Body of pancreas (tissue), 4 donors: ENCODE measurements at regions not wholly inside any gene's neighbourhood (a gene's known extent, or its start where the extent isn't known, plus 50 kb on each side); places are given as distances from the start of the nearest gene placed in this dataset.
"Not testable (repeated sequence)": the region's sequence is repeated elsewhere in the genome, so short reads cannot be mapped to it uniquely, and the experiment has no call there.

Experiments
- ATAC-seq: fragments of 150-250 bp; one replicate; pipeline ENCODE4 v1.9.1; 2016
- DNase-seq, 4 donors: peaks; one replicate each; pipeline ENCODE4 v3.0.0-alpha.2; 2019
- H3K27ac ChIP-seq, 4 donors: fragments of 200-600 bp; sonication (generic); 1 replicate in 3 of 4; 2 replicates in 1 of 4; pipeline versions ENCODE4 v1.5.1 to v1.6.1; 2016 to 2019; ENCODE audit warnings: mild to moderate bottlenecking in 1 of 4, mixed read lengths in 1 of 4, moderate library complexity in 1 of 4
- H3K27me3 ChIP-seq, 2 donors: fragments of 200-600 bp; sonication (generic); one replicate each; pipeline ENCODE4 v1.6.0; 2016; ENCODE audit warnings: mild to moderate bottlenecking in 1 of 2
- H3K36me3 ChIP-seq, 2 donors: fragments of 200-600 bp; sonication (generic); replicated peaks in 1 of 2; 2 replicates each; pipeline ENCODE4 v1.5.1; 2016; ENCODE audit warnings: low read depth in 2 of 2; ENCODE audit not compliant: insufficient read depth in 1 of 2
- H3K4me1 ChIP-seq: fragments of 200-600 bp; sonication (generic); one replicate; pipeline ENCODE4 v1.6.0; 2016
- H3K4me3 ChIP-seq, 2 donors: fragments of 200-600 bp; sonication (generic); 1 replicate in 1 of 2; 2 replicates in 1 of 2; pipeline ENCODE4 v1.5.1; 2016 to 2019
- H3K9me3 ChIP-seq, 3 donors: fragments of 200-600 bp; sonication (generic); 1 replicate in 2 of 3; 2 replicates in 1 of 3; pipeline ENCODE4 v1.5.1; 2016
- CTCF ChIP-seq, 7 experiments: fragments of 450-650 bp in 4 of 7; fragments of 200-600 bp in 3 of 7; sonication (generic) in 3 of 7; IDR thresholded peaks; one replicate each; pipeline ENCODE4 v1.5.1; 2016 to 2019; ENCODE audit warnings: antibody characterized with exemption in 7 of 7
- POLR2A ChIP-seq, 3 donors: fragments of 450-650 bp; IDR thresholded peaks; one replicate each; pipeline ENCODE4 v1.6.1; 2016; ENCODE audit warnings: antibody characterized with exemption in 3 of 3, mild to moderate bottlenecking in 2 of 3
- WGBS, 2 donors: methylation state at CpG; one replicate each; pipeline ENCODE4 v1.1.5; 2017; 5-methylcytosine and 5-hydroxymethylcytosine counted together
- intact Hi-C: fragments of 100-400 bp; cut with DNase I; formaldehyde crosslinking; loops from one replicate; pipeline ENCODE4 v1.15.1; 2023

- intact Hi-C loops, result loop anchor here (5.0 kb wide), 1 partner anchor 91 kb away; no protein-coding TSS in a partner anchor
- TF ChIP-seq POLR2A (IDR thresholded peaks at IDR 0.05) (no peak), CTCF (IDR thresholded peaks at IDR 0.05) (peak; percentile 60 to 94 (median 88))
- peak; percentile 83 for ATAC-seq
- DNase-seq, result peak; percentile 68 to 76 (median 68)
- Histone ChIP-seq H3K27ac (no peak overlapping the region), H3K36me3 (no peaks in the 10 kb centered on the region), H3K4me3 (no peak overlapping the region), H3K9me3 (no peaks in the 10 kb centered on the region), H3K4me1 (peaks cover 25% of the 10 kb centered on the region), H3K27me3 (no peaks in the 10 kb centered on the region)
- WGBS, 2 donors, result 34 to 38% methylated on average over 4 of the region's 4 CpGs
These were observed 62.6 kb upstream of the ALB start for GRCh38 chr4:73341454-73341853.

- ATAC-seq (no peak), DNase-seq (no peak)
- Histone ChIP-seq H3K27ac (no peak overlapping the region), H3K4me3 (no peak overlapping the region), H3K36me3 (no peaks in the 10 kb centered on the region), H3K9me3 (no peaks in the 10 kb centered on the region), H3K4me1 (peaks cover 20% of the 10 kb centered on the region), H3K27me3 (no peaks in the 10 kb centered on the region)
- intact Hi-C loops, result loop anchor here (5.0 kb wide), 1 partner anchor 91 kb away; no protein-coding TSS in a partner anchor
- TF ChIP-seq POLR2A (IDR thresholded peaks at IDR 0.05) (no peak), CTCF (IDR thresholded peaks at IDR 0.05) (no peak)
These were observed 63.2 kb upstream of the ALB start for GRCh38 chr4:73340917-73341316.

GRCh38 chr4:73335679-73336078 lies 68.4 kb upstream of the ALB start:
- Histone ChIP-seq H3K27ac (no peak overlapping the region), H3K27me3 (no peaks in the 10 kb centered on the region), H3K36me3 (no peaks in the 10 kb centered on the region), H3K4me3 (no peak overlapping the region), H3K4me1 (no peaks in the 10 kb centered on the region), H3K9me3 (no peaks in the 10 kb centered on the region)
- ATAC-seq (no peak), DNase-seq (no peak)
- intact Hi-C loops, result no loop called here
- WGBS, 2 donors, result 72 to 93% methylated on average over 3 of the region's 3 CpGs
- TF ChIP-seq POLR2A (IDR thresholded peaks at IDR 0.05) (no peak), CTCF (IDR thresholded peaks at IDR 0.05) (no peak)

- WGBS, 2 donors, result 97 to 100% methylated on average over 2 of the region's 2 CpGs
- ATAC-seq, H3K27ac ChIP-seq, H3K9me3 ChIP-seq, H3K4me1 ChIP-seq, H3K27me3 ChIP-seq, intact Hi-C loops, H3K4me3 ChIP-seq, DNase-seq, H3K36me3 ChIP-seq: not testable (repeated sequence)
These were observed 72.1 kb upstream of the ALB start for GRCh38 chr4:73332012-73332411.

GRCh38 chr4:73329300-73329699 lies 70.7 kb upstream of the ANKRD17 start:
- DNase-seq (no peak), ATAC-seq (no peak)
- 86 to 90% methylated on average over 4 of the region's 4 CpGs for WGBS, 2 donors
- H3K27me3 ChIP-seq, result no peaks in the 10 kb centered on the region
- no peaks in the 10 kb centered on the region for H3K9me3 ChIP-seq
- no peaks in the 10 kb centered on the region for H3K36me3 ChIP-seq
- H3K4me3 ChIP-seq, result no peak overlapping the region
- intact Hi-C loops, result no loop called here
- no peak overlapping the region for H3K27ac ChIP-seq
- no peak for TF ChIP-seq CTCF (IDR thresholded peaks at IDR 0.05)
- TF ChIP-seq POLR2A (IDR thresholded peaks at IDR 0.05), result no peak
- no peaks in the 10 kb centered on the region for H3K4me1 ChIP-seq

GRCh38 chr4:73325776-73326175 lies 67.2 kb upstream of the ANKRD17 start:
- H3K27me3 ChIP-seq, H3K27ac ChIP-seq, intact Hi-C loops, DNase-seq, H3K4me1 ChIP-seq, H3K36me3 ChIP-seq, H3K9me3 ChIP-seq, ATAC-seq, H3K4me3 ChIP-seq: not testable (repeated sequence)
- 70 to 88% methylated on average over 5 of the region's 5 CpGs for WGBS, 2 donors
